H1 (cell line): ENCODE measurements at regions not wholly inside any gene's neighbourhood (a gene's known extent, or its start where the extent isn't known, plus 50 kb on each side); places are given as distances from the start of the nearest gene placed in this dataset.

Source experiments
- CTCF ChIA-PET: fragments of 300-600 bp; sonication (Branson Sonifier 250); formaldehyde crosslinking; loops from one replicate; lab custom pipeline; 2021; ENCODE audit not compliant: partially characterized antibody; lab: Charles Lee
- POLR2A ChIA-PET: fragments of 300-600 bp; sonication (Branson Sonifier 250); formaldehyde crosslinking; loops from one replicate; lab custom pipeline; 2021; ENCODE audit warnings: inconsistent platforms; ENCODE audit not compliant: partially characterized antibody; lab: Charles Lee
- DNase-seq, 2 experiments: peaks; one replicate each; pipeline versions ENCODE4 v3.0.0 to v3.0.0-alpha.2; 2010 to 2022; ENCODE audit warnings: low spot score in 2 of 2, low read depth in 1 of 2, mixed read lengths in 1 of 2
- FAIRE-seq: peaks from 2 replicates; lab custom pipeline; 2011; peaks lifted over from hg19 to GRCh38; lab: Jason Lieb, UNC
- H2AFZ ChIP-seq: 2 replicates; pipeline ENCODE4 v1.8.1; 2012; ENCODE audit warnings: low read length, inconsistent platforms
- H2AK5ac ChIP-seq: 2 replicates; pipeline ENCODE4 v1.6.1; 2013; ENCODE audit warnings: low read depth, low read length
- H2BK120ac ChIP-seq: replicated peaks from 2 replicates; pipeline ENCODE3; 2013; ENCODE audit warnings: low read depth, low read length, inconsistent platforms
- H2BK12ac ChIP-seq: 2 replicates; pipeline ENCODE4 v1.6.1; 2013; ENCODE audit warnings: low read depth, low read length
- H2BK15ac ChIP-seq: 2 replicates; pipeline ENCODE4 v1.6.1; 2013; ENCODE audit warnings: low read length
- H2BK20ac ChIP-seq: 2 replicates; pipeline ENCODE4 v1.6.1; 2013; ENCODE audit warnings: low read length
- H2BK5ac ChIP-seq: 2 replicates; pipeline ENCODE4 v1.6.1; 2013; ENCODE audit warnings: low read depth, low read length
- H3K14ac ChIP-seq: 2 replicates; pipeline ENCODE4 v1.6.1; 2013; ENCODE audit warnings: inconsistent platforms; ENCODE audit not compliant: insufficient read length
- H3K18ac ChIP-seq: 2 replicates; pipeline ENCODE4 v1.6.1; 2013; ENCODE audit warnings: low read length; ENCODE audit errors: extremely low read depth
- H3K23ac ChIP-seq: 2 replicates; pipeline ENCODE4 v1.6.1; 2013; ENCODE audit warnings: inconsistent platforms; ENCODE audit not compliant: insufficient read length
- H3K23me2 ChIP-seq: 2 replicates; pipeline ENCODE4 v1.6.1; 2013; ENCODE audit warnings: low read depth, low read length
- H3K27ac ChIP-seq: 2 replicates; pipeline ENCODE4 v1.6.1; 2011; ENCODE audit warnings: low read depth, low read length, inconsistent platforms
- H3K27me3 ChIP-seq, 4 experiments: replicated peaks in 1 of 4; 1 replicate in 1 of 4; 2 replicates in 3 of 4; pipeline versions ENCODE4 v1.6.1 to v1.8.1; 2011 to 2013; ENCODE audit warnings: low read length in 3 of 4, mild to moderate bottlenecking in 3 of 4, inconsistent platforms in 2 of 4, mixed read lengths in 2 of 4, moderate library complexity in 1 of 4; ENCODE audit not compliant: control insufficient read depth in 3 of 4, insufficient read depth in 3 of 4; ENCODE audit errors: extremely low read depth in 1 of 4
- H3K36me3 ChIP-seq, 4 experiments: 2 replicates each; pipeline versions ENCODE4 v1.6.1 to v1.8.1; 2011 to 2013; ENCODE audit warnings: mild to moderate bottlenecking in 4 of 4, low read length in 3 of 4, moderate library complexity in 2 of 4, control low read depth in 1 of 4, inconsistent platforms in 1 of 4; ENCODE audit not compliant: insufficient read depth in 4 of 4, control insufficient read depth in 2 of 4
- H3K4ac ChIP-seq: replicated peaks from 2 replicates; pipeline ENCODE3; 2013; ENCODE audit warnings: low read length, low read depth, mixed read lengths, inconsistent platforms; ENCODE audit not compliant: insufficient read length
- H3K4me1 ChIP-seq, 4 experiments: replicated peaks in 1 of 4; 1 replicate in 1 of 4; 2 replicates in 3 of 4; pipeline versions ENCODE4 v1.6.1 to v1.8.1; 2011 to 2013; ENCODE audit warnings: low read length in 3 of 4, inconsistent platforms in 2 of 4, mixed read lengths in 1 of 4; ENCODE audit not compliant: insufficient read depth in 4 of 4, control insufficient read depth in 3 of 4
- H3K4me2 ChIP-seq, 2 experiments: 2 replicates each; pipeline versions ENCODE4 v1.6.1 to v1.8.1; 2011 to 2013; ENCODE audit warnings: low read depth in 2 of 2, low read length in 2 of 2, control low read depth in 1 of 2, inconsistent platforms in 1 of 2, mild to moderate bottlenecking in 1 of 2; ENCODE audit not compliant: insufficient read depth in 1 of 2
- H3K4me3 ChIP-seq, 4 experiments: fragments of 200-600, 300-600 bp in 1 of 4; sonication (generic), shearing (Covaris generic), sonication (Bioruptor Twin) in 1 of 4; 2 replicates each; pipeline versions ENCODE4 v1.5.1 to v1.8.1; 2011 to 2016; ENCODE audit warnings: low read length in 4 of 4, low read depth in 3 of 4, control low read depth in 2 of 4, inconsistent platforms in 2 of 4, mild to moderate bottlenecking in 2 of 4, mixed read lengths in 1 of 4, moderate library complexity in 1 of 4; ENCODE audit not compliant: insufficient read depth in 2 of 4; ENCODE audit errors: extremely low read depth in 1 of 4
- H3K56ac ChIP-seq: replicated peaks from 2 replicates; pipeline ENCODE3; 2013; ENCODE audit warnings: low read depth, mild to moderate bottlenecking, mixed read lengths, low read length, inconsistent platforms; ENCODE audit not compliant: insufficient read length
- H3K79me1 ChIP-seq: 2 replicates; pipeline ENCODE4 v1.6.1; 2013; ENCODE audit warnings: low read depth, low read length, control low read depth
- H3K79me2 ChIP-seq, 2 experiments: 2 replicates each; pipeline versions ENCODE4 v1.6.1 to v1.8.1; 2012 to 2013; ENCODE audit warnings: low read length in 2 of 2, mild to moderate bottlenecking in 2 of 2, inconsistent platforms in 1 of 2; ENCODE audit not compliant: insufficient read depth in 2 of 2, control insufficient read depth in 1 of 2
- H3K9ac ChIP-seq, 4 experiments: replicated peaks in 1 of 4; 1 replicate in 1 of 4; 2 replicates in 3 of 4; pipeline versions ENCODE4 v1.6.1 to v1.8.1; 2011 to 2013; ENCODE audit warnings: low read depth in 3 of 4, low read length in 3 of 4, control low read depth in 2 of 4, mild to moderate bottlenecking in 2 of 4, moderate library complexity in 2 of 4, inconsistent platforms in 1 of 4; ENCODE audit errors: extremely low read depth in 1 of 4
- H3K9me3 ChIP-seq, 2 experiments: 2 replicates each; pipeline versions ENCODE4 v1.6.1 to v1.8.1; 2012 to 2013; ENCODE audit warnings: mild to moderate bottlenecking in 2 of 2, moderate library complexity in 2 of 2, control low read depth in 1 of 2, inconsistent platforms in 1 of 2, low read depth in 1 of 2, low read length in 1 of 2, mixed read lengths in 1 of 2; ENCODE audit not compliant: insufficient read depth in 2 of 2
- H4K20me1 ChIP-seq, 2 experiments: replicated peaks in 1 of 2; 2 replicates each; pipeline versions ENCODE3 to v1.8.1; 2011 to 2013; ENCODE audit warnings: inconsistent platforms in 2 of 2, low read length in 2 of 2, mild to moderate bottlenecking in 1 of 2; ENCODE audit not compliant: insufficient read depth in 2 of 2, control insufficient read depth in 1 of 2
- H4K5ac ChIP-seq: 2 replicates; pipeline ENCODE4 v1.6.1; 2013; ENCODE audit warnings: low read length, low read depth, mixed read lengths, inconsistent platforms; ENCODE audit not compliant: insufficient read length
- H4K8ac ChIP-seq: 2 replicates; pipeline ENCODE4 v1.8.0; 2013; ENCODE audit warnings: mild to moderate bottlenecking, moderate library complexity, low read length, inconsistent platforms; ENCODE audit not compliant: insufficient read depth; ENCODE audit errors: extremely low read depth
- H4K91ac ChIP-seq: replicated peaks from 2 replicates; pipeline ENCODE3; 2013; ENCODE audit warnings: low read length, mixed read lengths, inconsistent platforms; ENCODE audit not compliant: insufficient read length
- TAF7 ChIP-seq: optimal IDR thresholded peaks from 2 replicates; pipeline ENCODE3; 2011; ENCODE audit warnings: low read depth, mild to moderate bottlenecking, inconsistent platforms, low read length, moderate library complexity, borderline replicate concordance
- WGBS, 2 experiments: shearing (Covaris generic) in 1 of 2; methylation state at CpG; one replicate each; pipeline versions ENCODE4 v1.1.6 to v1.1.7; 2013 to 2015; ENCODE audit warnings: low lambda C conversion rate in 2 of 2, mixed read lengths in 2 of 2, inconsistent platforms in 1 of 2, low coverage in 1 of 2, missing lambda C conversion rate in 1 of 2; ENCODE audit not compliant: insufficient replicate concordance in 2 of 2, insufficient coverage in 1 of 2, insufficient read length in 1 of 2; ENCODE audit errors: extremely low coverage in 1 of 2, missing lambda C conversion rate in 1 of 2; 5-methylcytosine and 5-hydroxymethylcytosine counted together

- no peak overlapping the region for H3K18ac ChIP-seq
- no peak overlapping the region for H2BK15ac ChIP-seq
- H2BK120ac ChIP-seq = no peak overlapping the region
- no peak overlapping the region for H2BK5ac ChIP-seq
- H3K79me1 ChIP-seq = no peaks in the 10 kb centered on the region
- no peak overlapping the region for H3K27ac ChIP-seq
- no peaks in the 10 kb centered on the region for H4K20me1 ChIP-seq
- no peak overlapping the region for H3K56ac ChIP-seq
- no peak overlapping the region for H3K14ac ChIP-seq
- H3K4ac ChIP-seq = no peak overlapping the region
- no peak overlapping the region for H3K4me2 ChIP-seq
- no peaks in the 10 kb centered on the region for H3K27me3 ChIP-seq
- H3K4me3 ChIP-seq = no peak overlapping the region
- no peaks in the 10 kb centered on the region for H3K9me3 ChIP-seq
- FAIRE-seq (no peak), DNase-seq (no peak)
- no peak for TF ChIP-seq TAF7
- H3K23me2 ChIP-seq = no peaks in the 10 kb centered on the region
- H3K36me3 ChIP-seq = no peaks in the 10 kb centered on the region
- H4K8ac ChIP-seq = no peak overlapping the region
- POLR2A ChIA-PET = no interaction called here
- no peak overlapping the region for H4K91ac ChIP-seq
- H3K9ac ChIP-seq = no peak overlapping the region
- H3K23ac ChIP-seq = no peak overlapping the region
- no peaks in the 10 kb centered on the region for H3K79me2 ChIP-seq
- H2BK12ac ChIP-seq = peak overlapping the region; percentile 20; the same call in 1 of the 2 replicates
- 86% methylated on average over 4 of the region's 4 CpGs; no CpG with 5 or more reads in 1 of the 2 experiments for WGBS, 2 experiments
- no peak overlapping the region; the same call in 1 of the 2 replicates for H2BK20ac ChIP-seq
- peaks cover 0 to 17% (median 7%) of the 10 kb centered on the region in 4 experiments; a peak in 5 of 7 replicates for H3K4me1 ChIP-seq
- CTCF ChIA-PET = interaction anchor here (0.5 to 1.3 kb wide), 3 partner anchors 24 to 851 kb away, joined by 3 read pairs; no protein-coding TSS in a partner anchor
- H2AFZ ChIP-seq = peak overlapping the region; percentile 23; the same call in 1 of the 2 replicates
- no peak overlapping the region for H2AK5ac ChIP-seq
- no peak overlapping the region for H4K5ac ChIP-seq
Measured at GRCh38 chr5:125149527-125149926, 403.1 kb upstream of the ZNF608 start.
